ENCODE measurements at regions not wholly inside any gene's neighbourhood (a gene's known extent, or its start where the extent isn't known, plus 50 kb on each side); places are given as distances from the start of the nearest gene placed in this dataset.

GRCh38 chr2:196360650-196361049 is 189.3 kb upstream of the STK17B start:
- peak overlapping the region in 1 of 3 donors; percentile 12 for H3K27ac ChIP-seq
- H3K4me3 ChIP-seq (replicated peaks in 1 of 3) = no peak overlapping the region
- TF ChIP-seq POLR2A (IDR thresholded peaks at IDR 0.05) (no peak), CTCF (IDR thresholded peaks at IDR 0.05) (no peak)
- H3K27me3 ChIP-seq = no peaks in the 10 kb centered on the region
- no peaks in the 10 kb centered on the region for H3K4me1 ChIP-seq
- DNase-seq = no peak
- intact Hi-C loops (cut with DNase I) = no loop called here
- H3K36me3 ChIP-seq = no peaks in the 10 kb centered on the region
- H3K9me3 ChIP-seq = no peaks in the 10 kb centered on the region

- no peaks in the 10 kb centered on the region for H3K4me1 ChIP-seq
- WGBS, 2 donors = 46 to 67% methylated on average over 7 of the region's 7 CpGs
- peak overlapping the region in 2 of 3 donors; percentile 10 to 12 for H3K27ac ChIP-seq
- H3K4me3 ChIP-seq (replicated peaks in 1 of 3) = no peak overlapping the region
- DNase-seq = peak in 1 of 2 donors; percentile 4
- no peaks in the 10 kb centered on the region for H3K27me3 ChIP-seq
- intact Hi-C loops (cut with DNase I) = no loop called here
- peak in 1 of 2 donors; percentile 6 for TF ChIP-seq POLR2A (IDR thresholded peaks at IDR 0.05)
- no peak for TF ChIP-seq CTCF (IDR thresholded peaks at IDR 0.05)
- H3K9me3 ChIP-seq = no peaks in the 10 kb centered on the region
- H3K36me3 ChIP-seq = no peaks in the 10 kb centered on the region
Observed at GRCh38 chr2:196361606-196362326, 190.4 kb upstream of the STK17B start.

- peak overlapping the region in 1 of 3 donors; percentile 23 for H3K27ac ChIP-seq
- no peaks in the 10 kb centered on the region for H3K36me3 ChIP-seq
- H3K27me3 ChIP-seq = no peaks in the 10 kb centered on the region
- DNase-seq = no peak
- no peaks in the 10 kb centered on the region for H3K9me3 ChIP-seq
- no peak overlapping the region for H3K4me3 ChIP-seq (replicated peaks in 1 of 3)
- no peaks in the 10 kb centered on the region for H3K4me1 ChIP-seq
- intact Hi-C loops (cut with DNase I) = no loop called here
- 87 to 97% methylated on average over 2 of the region's 2 CpGs for WGBS, 2 donors
- TF ChIP-seq POLR2A (IDR thresholded peaks at IDR 0.05) (no peak), CTCF (IDR thresholded peaks at IDR 0.05) (no peak)
Observed at GRCh38 chr2:196362973-196363549, 191.7 kb upstream of the STK17B start.

- DNase-seq = no peak
- intact Hi-C loops (cut with DNase I) = no loop called here
- Histone ChIP-seq H3K9me3 (no peaks in the 10 kb centered on the region), H3K4me3 (replicated peaks in 1 of 3) (no peak overlapping the region), H3K36me3 (no peaks in the 10 kb centered on the region), H3K4me1 (no peaks in the 10 kb centered on the region), H3K27me3 (no peaks in the 10 kb centered on the region), H3K27ac (peak overlapping the region in 1 of 3 donors; percentile 2)
- 76 to 78% methylated on average over 3 of the region's 3 CpGs for WGBS, 2 donors
- TF ChIP-seq POLR2A (IDR thresholded peaks at IDR 0.05) (no peak), CTCF (IDR thresholded peaks at IDR 0.05) (no peak)
Observed at GRCh38 chr2:196365145-196365544, 193.8 kb upstream of the STK17B start.

GRCh38 chr2:196365923-196366322 is 194.5 kb upstream of the STK17B start:
- Histone ChIP-seq H3K36me3 (no peaks in the 10 kb centered on the region), H3K4me1 (no peaks in the 10 kb centered on the region), H3K27ac (peak overlapping the region in 1 of 3 donors; percentile 17), H3K4me3 (replicated peaks in 1 of 3) (no peak overlapping the region), H3K9me3 (no peaks in the 10 kb centered on the region), H3K27me3 (no peaks in the 10 kb centered on the region)
- DNase-seq = no peak
- intact Hi-C loops (cut with DNase I) = no loop called here
- 84 to 98% methylated on average over 1 of the region's 1 CpG for WGBS, 2 donors
- no peak for TF ChIP-seq CTCF (IDR thresholded peaks at IDR 0.05)

Measured in thyroid gland (tissue), 4 donors.